ENCODE measurements at regions not wholly inside any gene's neighbourhood (a gene's known extent, or its start where the extent isn't known, plus 50 kb on each side); places are given as distances from the start of the nearest gene placed in this dataset.

GRCh38 chr15:31252171-31252785, 74.4 kb upstream of the KLF13 start:
- Mint-ChIP-seq H3K27me3 (ENCODE audit: unreplicated experiment) (peaks cover 18% of the 10 kb centered on the region), H3K36me3 (ENCODE audit: unreplicated experiment) (peaks cover 2% of the 10 kb centered on the region), H3K4me1 (ENCODE audit: unreplicated experiment) (peaks cover 29% of the 10 kb centered on the region), H3K4me3 (ENCODE audit: unreplicated experiment) (no peak overlapping the region), H3K27ac (ENCODE audit: unreplicated experiment) (no peak overlapping the region), H3K9me3 (ENCODE audit: unreplicated experiment) (peaks cover 3% of the 10 kb centered on the region)
- DNase-seq (ENCODE audit: extremely low spot score, unreplicated experiment), result no peak
- TF ChIP-seq CTCF (IDR thresholded peaks at IDR 0.05), result no peak

GRCh38 chr15:31254431-31255175, 72.0 kb upstream of the KLF13 start:
- Mint-ChIP-seq H3K27ac (ENCODE audit: unreplicated experiment) (peak overlapping the region; percentile 93), H3K4me1 (ENCODE audit: unreplicated experiment) (peaks cover 30% of the 10 kb centered on the region), H3K9me3 (ENCODE audit: unreplicated experiment) (peaks cover 10% of the 10 kb centered on the region), H3K4me3 (ENCODE audit: unreplicated experiment) (peak overlapping the region; percentile 50), H3K36me3 (ENCODE audit: unreplicated experiment) (peaks cover 2% of the 10 kb centered on the region), H3K27me3 (ENCODE audit: unreplicated experiment) (peaks cover 21% of the 10 kb centered on the region)
- peak; percentile 27 for TF ChIP-seq CTCF (IDR thresholded peaks at IDR 0.05)
- DNase-seq (ENCODE audit: extremely low spot score, unreplicated experiment), result no peak

GRCh38 chr15:31255176-31255510, 71.5 kb upstream of the KLF13 start:
- Mint-ChIP-seq H3K27me3 (ENCODE audit: unreplicated experiment) (peaks cover 16% of the 10 kb centered on the region), H3K36me3 (ENCODE audit: unreplicated experiment) (peaks cover 2% of the 10 kb centered on the region), H3K27ac (ENCODE audit: unreplicated experiment) (peak overlapping the region; percentile 93), H3K4me3 (ENCODE audit: unreplicated experiment) (no peak overlapping the region), H3K9me3 (ENCODE audit: unreplicated experiment) (peaks cover 10% of the 10 kb centered on the region), H3K4me1 (ENCODE audit: unreplicated experiment) (peaks cover 30% of the 10 kb centered on the region)
- no peak for TF ChIP-seq CTCF (IDR thresholded peaks at IDR 0.05)
- no peak for DNase-seq (ENCODE audit: extremely low spot score, unreplicated experiment)

GRCh38 chr15:31255732-31256377, 70.8 kb upstream of the KLF13 start:
- TF ChIP-seq CTCF (IDR thresholded peaks at IDR 0.05), result no peak
- peaks cover 30% of the 10 kb centered on the region for H3K4me1 Mint-ChIP-seq (ENCODE audit: unreplicated experiment)
- no peak overlapping the region for H3K4me3 Mint-ChIP-seq (ENCODE audit: unreplicated experiment)
- H3K27ac Mint-ChIP-seq (ENCODE audit: unreplicated experiment), result no peak overlapping the region
- H3K27me3 Mint-ChIP-seq (ENCODE audit: unreplicated experiment), result peaks cover 10% of the 10 kb centered on the region
- H3K9me3 Mint-ChIP-seq (ENCODE audit: unreplicated experiment), result peaks cover 10% of the 10 kb centered on the region
- DNase-seq (ENCODE audit: extremely low spot score, unreplicated experiment), result no peak
- peaks cover 2% of the 10 kb centered on the region for H3K36me3 Mint-ChIP-seq (ENCODE audit: unreplicated experiment)
